Activated B cell treated with CpG ODN at 0.5 μM for 24 hours (primary cell): ENCODE measurements at regions not wholly inside any gene's neighbourhood (a gene's known extent, or its start where the extent isn't known, plus 50 kb on each side); places are given as distances from the start of the nearest gene placed in this dataset.

ENCODE experiments used
- ATAC-seq: fragments of 200-7000 bp; cut with Tn5 transposase; one replicate; pipeline ENCODE4 v1.10.0; 2021; ENCODE audit warnings: low read depth, mild to moderate bottlenecking, moderate library complexity
- CTCF ChIA-PET: fragments of 350-600 bp; sonication (Branson Sonifier 250); formaldehyde crosslinking; loops from one replicate; lab custom pipeline; 2021; ENCODE audit warnings: antibody characterized with exemption; lab: Charles Lee
- POLR2A ChIA-PET: fragments of 350-600 bp; sonication (Branson Sonifier 250); formaldehyde crosslinking; loops from one replicate; lab custom pipeline; 2021; ENCODE audit warnings: antibody characterized with exemption; lab: Charles Lee
- DNase-seq: peaks from one replicate; pipeline ENCODE4 v3.0.0; 2022
- H3K27ac Mint-ChIP-seq: one replicate; pipeline ENCODE4 v1.8.0; 2020; ENCODE audit warnings: mixed read lengths
- H3K27me3 Mint-ChIP-seq: one replicate; pipeline ENCODE4 v1.8.0; 2021; ENCODE audit warnings: mixed read lengths
- H3K36me3 Mint-ChIP-seq: one replicate; pipeline ENCODE4 v1.8.0; 2021; ENCODE audit warnings: low read depth, mixed read lengths
- H3K4me1 Mint-ChIP-seq: one replicate; pipeline ENCODE4 v1.8.0; 2021; ENCODE audit warnings: mixed read lengths
- H3K4me3 Mint-ChIP-seq: one replicate; pipeline ENCODE4 v1.8.0; 2020; ENCODE audit warnings: mild to moderate bottlenecking, mixed read lengths
- H3K9me3 Mint-ChIP-seq: one replicate; pipeline ENCODE4 v1.8.0; 2020; ENCODE audit warnings: mixed read lengths
- intact Hi-C: fragments of 100-400 bp; cut with micrococcal nuclease; formaldehyde crosslinking; loops from one replicate; pipeline ENCODE4 v1.15.1; 2024
- TF ChIP-seq, protein P1 (sequence below): fragments of 200-600 bp; IDR thresholded peaks from one replicate; pipeline ENCODE4 v1.8.0; 2022; ENCODE audit warnings: antibody characterized with exemption, mild to moderate bottlenecking

DNA sequence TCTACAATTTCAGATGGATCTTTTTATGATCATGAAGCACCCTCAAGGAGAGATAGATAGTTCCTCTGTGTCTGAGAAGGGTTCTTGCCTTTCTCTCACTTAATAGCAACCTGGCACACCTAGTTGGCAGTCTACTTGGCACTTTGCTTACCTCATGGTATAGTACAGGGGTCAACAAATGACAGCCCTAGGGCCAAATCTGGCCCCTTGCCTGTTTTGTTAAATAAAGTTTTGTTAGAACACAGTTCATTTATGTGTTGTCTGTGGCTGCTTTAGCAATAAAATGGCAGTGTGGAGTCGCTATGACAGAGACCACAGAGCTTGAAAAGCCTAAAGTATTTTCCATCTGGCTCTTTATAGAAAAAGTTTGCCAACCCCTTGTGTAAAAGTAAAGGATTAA, 119.3 kb upstream of the CPEB4 start:
- ATAC-seq (no peak), DNase-seq (no peak)
- no peaks in the 10 kb centered on the region for H3K9me3 Mint-ChIP-seq
- POLR2A ChIA-PET, result no interaction called here
- intact Hi-C loops, result no loop called here
- no peak overlapping the region for H3K4me3 Mint-ChIP-seq
- H3K36me3 Mint-ChIP-seq, result no peaks in the 10 kb centered on the region
- peaks cover 10% of the 10 kb centered on the region for H3K4me1 Mint-ChIP-seq
- H3K27me3 Mint-ChIP-seq, result no peaks in the 10 kb centered on the region
- TF ChIP-seq, protein P1, sequence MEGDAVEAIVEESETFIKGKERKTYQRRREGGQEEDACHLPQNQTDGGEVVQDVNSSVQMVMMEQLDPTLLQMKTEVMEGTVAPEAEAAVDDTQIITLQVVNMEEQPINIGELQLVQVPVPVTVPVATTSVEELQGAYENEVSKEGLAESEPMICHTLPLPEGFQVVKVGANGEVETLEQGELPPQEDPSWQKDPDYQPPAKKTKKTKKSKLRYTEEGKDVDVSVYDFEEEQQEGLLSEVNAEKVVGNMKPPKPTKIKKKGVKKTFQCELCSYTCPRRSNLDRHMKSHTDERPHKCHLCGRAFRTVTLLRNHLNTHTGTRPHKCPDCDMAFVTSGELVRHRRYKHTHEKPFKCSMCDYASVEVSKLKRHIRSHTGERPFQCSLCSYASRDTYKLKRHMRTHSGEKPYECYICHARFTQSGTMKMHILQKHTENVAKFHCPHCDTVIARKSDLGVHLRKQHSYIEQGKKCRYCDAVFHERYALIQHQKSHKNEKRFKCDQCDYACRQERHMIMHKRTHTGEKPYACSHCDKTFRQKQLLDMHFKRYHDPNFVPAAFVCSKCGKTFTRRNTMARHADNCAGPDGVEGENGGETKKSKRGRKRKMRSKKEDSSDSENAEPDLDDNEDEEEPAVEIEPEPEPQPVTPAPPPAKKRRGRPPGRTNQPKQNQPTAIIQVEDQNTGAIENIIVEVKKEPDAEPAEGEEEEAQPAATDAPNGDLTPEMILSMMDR, result no peak
- no peak overlapping the region for H3K27ac Mint-ChIP-seq
- CTCF ChIA-PET, result no interaction called here

DNA sequence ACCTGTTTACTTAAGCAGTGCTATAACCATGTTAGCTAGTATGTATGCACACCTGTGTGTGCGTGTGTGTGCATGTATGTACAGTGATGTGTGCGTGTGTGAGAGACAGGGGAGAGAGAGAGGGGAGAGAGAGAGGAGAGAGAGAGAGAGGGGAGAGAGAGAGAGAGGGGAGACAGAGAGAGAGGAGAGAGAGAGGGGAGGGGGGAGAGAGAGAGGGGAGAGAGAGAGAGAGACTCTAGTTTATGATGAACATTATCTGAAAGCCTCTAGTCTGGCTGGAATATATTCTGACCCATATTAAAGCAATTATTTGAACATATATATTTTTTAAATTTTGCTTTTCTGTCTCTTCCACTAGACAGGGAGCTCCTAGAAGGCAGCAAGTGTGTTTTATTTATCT, 117.5 kb upstream of the CPEB4 start:
- Mint-ChIP-seq H3K27me3 (no peaks in the 10 kb centered on the region), H3K9me3 (no peaks in the 10 kb centered on the region), H3K36me3 (no peaks in the 10 kb centered on the region), H3K4me1 (peaks cover 15% of the 10 kb centered on the region), H3K27ac (no peak overlapping the region), H3K4me3 (no peak overlapping the region)
- intact Hi-C loops, result no loop called here
- TF ChIP-seq, protein P1, result no peak
- ChIA-PET POLR2A (interaction anchor here (0.9 kb wide), 1 partner anchor 54 kb away, joined by 3 read pairs; no protein-coding TSS in a partner anchor), CTCF (no interaction called here)
- DNase-seq, result no peak
- ATAC-seq, result no peak

DNA sequence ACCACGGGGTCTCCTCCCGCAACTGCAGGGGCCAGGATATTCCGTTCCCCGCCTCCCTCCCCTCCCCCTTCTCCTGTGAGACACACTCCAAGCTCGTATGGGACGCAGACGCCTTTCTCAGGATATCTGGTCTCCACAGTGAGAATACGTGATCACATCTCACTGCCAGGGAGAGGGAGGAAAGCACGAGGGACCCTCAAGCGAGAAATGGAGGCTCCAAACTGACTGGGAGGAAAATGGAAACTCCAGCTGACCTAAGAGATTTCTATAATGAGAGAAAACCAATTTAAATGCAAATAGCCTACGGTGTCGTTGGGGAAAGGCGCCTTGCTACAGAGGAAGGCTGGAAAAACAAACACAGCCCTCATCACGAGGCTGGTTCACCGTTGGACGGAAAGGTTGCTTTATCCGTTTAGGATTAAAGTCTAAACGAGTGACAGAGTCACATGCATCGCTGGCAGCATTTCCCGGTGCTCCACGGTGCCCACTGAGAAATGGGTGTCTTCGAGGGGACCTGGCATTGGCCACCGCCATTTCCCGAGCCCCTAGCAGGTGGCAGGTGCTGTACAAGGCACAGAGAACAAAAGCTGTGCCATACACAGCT, 116.9 kb upstream of the CPEB4 start:
- Mint-ChIP-seq H3K36me3 (no peaks in the 10 kb centered on the region), H3K9me3 (no peaks in the 10 kb centered on the region), H3K27me3 (no peaks in the 10 kb centered on the region), H3K4me3 (no peak overlapping the region), H3K27ac (no peak overlapping the region), H3K4me1 (peaks cover 16% of the 10 kb centered on the region)
- ChIA-PET POLR2A (interaction anchor here (0.9 kb wide), 1 partner anchor 53 kb away, joined by 3 read pairs; no protein-coding TSS in a partner anchor), CTCF (no interaction called here)
- intact Hi-C loops, result no loop called here
- DNase-seq, result no peak
- ATAC-seq, result no peak
- TF ChIP-seq, protein P1, result no peak

DNA sequence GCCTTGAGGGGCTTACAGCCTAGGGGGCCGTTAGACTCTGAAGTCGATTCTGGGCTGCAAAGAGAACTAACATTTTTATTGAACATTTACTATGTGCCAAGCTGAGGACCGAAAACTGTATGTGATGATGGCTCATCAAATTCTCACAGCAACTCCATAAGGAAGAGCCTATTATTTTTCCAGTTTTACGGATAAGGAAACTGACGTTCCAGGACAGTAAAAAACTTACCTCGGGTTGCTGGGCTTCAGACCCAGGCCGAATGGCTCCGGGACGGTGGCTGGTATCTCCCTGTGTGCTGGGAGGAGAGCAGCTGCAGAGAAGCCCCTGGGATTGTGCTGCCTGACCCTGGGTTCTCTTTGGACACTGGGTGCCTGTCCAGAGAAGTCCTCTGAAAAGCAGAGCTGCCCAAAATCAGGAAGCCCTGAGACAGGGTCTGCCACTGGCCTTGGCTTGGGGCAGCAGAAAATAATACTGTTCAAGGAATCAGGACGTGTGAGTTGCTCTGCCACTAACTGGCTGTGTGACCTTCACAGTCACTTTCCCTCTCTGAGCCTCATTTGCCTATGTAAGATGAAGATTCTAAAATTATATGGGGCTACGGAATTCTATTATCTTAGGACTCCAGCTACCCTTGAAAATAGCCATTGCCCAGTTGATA, 116.3 kb upstream of the CPEB4 start:
- peaks cover 15% of the 10 kb centered on the region for H3K4me1 Mint-ChIP-seq
- H3K27me3 Mint-ChIP-seq, result no peaks in the 10 kb centered on the region
- POLR2A ChIA-PET, result no interaction called here
- CTCF ChIA-PET, result no interaction called here
- H3K4me3 Mint-ChIP-seq, result no peak overlapping the region
- intact Hi-C loops, result no loop called here
- ATAC-seq, result no peak
- no peaks in the 10 kb centered on the region for H3K36me3 Mint-ChIP-seq
- H3K9me3 Mint-ChIP-seq, result no peaks in the 10 kb centered on the region
- H3K27ac Mint-ChIP-seq, result no peak overlapping the region
- DNase-seq, result no peak
- TF ChIP-seq, protein P1, result no peak

DNA sequence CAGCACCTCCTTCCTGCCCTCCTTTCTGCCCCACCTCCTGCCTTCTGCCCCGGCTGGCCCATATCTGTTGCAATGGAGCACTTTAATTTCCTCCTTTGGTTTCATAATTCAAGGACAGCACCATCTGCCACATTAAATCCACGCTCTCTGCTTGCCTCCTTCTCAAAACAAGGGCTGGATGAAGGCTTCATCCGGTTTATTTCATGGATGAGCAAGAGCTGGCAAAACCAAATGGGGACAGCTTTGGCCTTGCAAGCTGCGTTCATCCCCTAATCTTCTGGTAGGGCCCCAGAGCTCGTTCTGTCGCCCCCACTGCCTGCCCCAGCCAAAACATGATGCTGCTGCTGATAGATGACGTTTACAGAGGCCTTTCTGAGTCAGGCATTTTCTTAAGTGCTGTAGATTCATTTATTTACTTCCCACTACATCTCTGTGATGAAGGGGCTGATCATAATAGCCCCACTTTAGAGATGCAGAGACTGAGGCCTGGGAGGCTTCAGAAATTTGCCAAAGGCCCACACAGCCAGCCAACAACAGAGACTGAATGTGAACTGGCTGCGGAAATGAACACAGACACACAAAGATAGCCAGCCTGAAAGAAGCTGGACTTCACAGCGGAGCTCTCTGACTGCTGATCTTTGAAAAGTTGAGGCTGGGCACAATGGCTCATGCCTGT, 115.6 kb upstream of the CPEB4 start:
- TF ChIP-seq, protein P1, result no peak
- H3K27ac Mint-ChIP-seq, result no peak overlapping the region
- intact Hi-C loops, result no loop called here
- ChIA-PET POLR2A (no interaction called here), CTCF (no interaction called here)
- no peaks in the 10 kb centered on the region for H3K9me3 Mint-ChIP-seq
- peaks cover 17% of the 10 kb centered on the region for H3K4me1 Mint-ChIP-seq
- H3K4me3 Mint-ChIP-seq, result no peak overlapping the region
- ATAC-seq (no peak), DNase-seq (no peak)
- H3K36me3 Mint-ChIP-seq, result no peaks in the 10 kb centered on the region
- H3K27me3 Mint-ChIP-seq, result no peaks in the 10 kb centered on the region
